ENCODE measurements at regions not wholly inside any gene's neighbourhood (a gene's known extent, or its start where the extent isn't known, plus 50 kb on each side); places are given as distances from the start of the nearest gene placed in this dataset.

DNA sequence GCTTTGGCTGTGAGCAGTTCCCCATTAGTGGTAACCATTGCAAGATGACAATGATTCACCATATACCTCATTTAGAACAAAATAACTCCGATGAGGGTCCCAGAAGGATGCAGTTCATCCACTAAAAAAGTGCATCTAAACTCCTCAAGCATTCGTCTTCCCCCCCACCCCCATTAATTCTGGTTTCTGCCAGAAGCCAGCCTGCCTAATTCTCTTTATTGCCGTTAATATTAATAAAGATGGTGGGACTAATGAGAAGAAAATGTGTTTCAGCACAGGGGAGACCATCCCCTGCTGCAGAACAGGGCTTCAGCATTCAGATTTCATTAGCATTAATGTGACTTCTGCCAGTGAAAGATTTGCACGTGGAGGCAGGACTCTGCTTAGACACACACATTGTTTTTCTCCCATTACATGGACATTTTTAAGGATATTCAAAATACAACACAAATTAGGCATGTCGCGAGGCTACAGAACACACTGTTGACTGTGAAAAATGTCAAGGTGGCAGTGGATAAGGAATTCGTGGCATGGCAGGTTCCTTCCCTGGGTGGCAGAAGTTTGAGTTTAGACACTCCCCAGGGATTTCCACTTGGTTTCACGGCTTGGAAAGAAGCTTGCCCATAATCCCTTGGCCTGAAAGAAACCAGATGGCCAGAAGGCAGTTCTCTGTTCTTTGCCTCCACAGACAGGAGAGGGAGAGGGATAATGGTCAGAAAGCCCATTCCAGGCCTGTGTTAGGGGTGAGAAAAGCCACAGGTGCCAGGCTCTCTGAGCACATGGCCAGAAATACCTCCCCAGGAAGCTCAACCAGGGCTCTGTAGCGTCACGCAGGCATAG lies 236.5 kb downstream of the FOXO1 start:
- TF ChIP-seq, protein P1, sequence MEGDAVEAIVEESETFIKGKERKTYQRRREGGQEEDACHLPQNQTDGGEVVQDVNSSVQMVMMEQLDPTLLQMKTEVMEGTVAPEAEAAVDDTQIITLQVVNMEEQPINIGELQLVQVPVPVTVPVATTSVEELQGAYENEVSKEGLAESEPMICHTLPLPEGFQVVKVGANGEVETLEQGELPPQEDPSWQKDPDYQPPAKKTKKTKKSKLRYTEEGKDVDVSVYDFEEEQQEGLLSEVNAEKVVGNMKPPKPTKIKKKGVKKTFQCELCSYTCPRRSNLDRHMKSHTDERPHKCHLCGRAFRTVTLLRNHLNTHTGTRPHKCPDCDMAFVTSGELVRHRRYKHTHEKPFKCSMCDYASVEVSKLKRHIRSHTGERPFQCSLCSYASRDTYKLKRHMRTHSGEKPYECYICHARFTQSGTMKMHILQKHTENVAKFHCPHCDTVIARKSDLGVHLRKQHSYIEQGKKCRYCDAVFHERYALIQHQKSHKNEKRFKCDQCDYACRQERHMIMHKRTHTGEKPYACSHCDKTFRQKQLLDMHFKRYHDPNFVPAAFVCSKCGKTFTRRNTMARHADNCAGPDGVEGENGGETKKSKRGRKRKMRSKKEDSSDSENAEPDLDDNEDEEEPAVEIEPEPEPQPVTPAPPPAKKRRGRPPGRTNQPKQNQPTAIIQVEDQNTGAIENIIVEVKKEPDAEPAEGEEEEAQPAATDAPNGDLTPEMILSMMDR (IDR thresholded peaks at IDR 0.05; ENCODE audit: insufficient read depth, missing control alignments) = no peak
- no peak for FAIRE-seq

DNA sequence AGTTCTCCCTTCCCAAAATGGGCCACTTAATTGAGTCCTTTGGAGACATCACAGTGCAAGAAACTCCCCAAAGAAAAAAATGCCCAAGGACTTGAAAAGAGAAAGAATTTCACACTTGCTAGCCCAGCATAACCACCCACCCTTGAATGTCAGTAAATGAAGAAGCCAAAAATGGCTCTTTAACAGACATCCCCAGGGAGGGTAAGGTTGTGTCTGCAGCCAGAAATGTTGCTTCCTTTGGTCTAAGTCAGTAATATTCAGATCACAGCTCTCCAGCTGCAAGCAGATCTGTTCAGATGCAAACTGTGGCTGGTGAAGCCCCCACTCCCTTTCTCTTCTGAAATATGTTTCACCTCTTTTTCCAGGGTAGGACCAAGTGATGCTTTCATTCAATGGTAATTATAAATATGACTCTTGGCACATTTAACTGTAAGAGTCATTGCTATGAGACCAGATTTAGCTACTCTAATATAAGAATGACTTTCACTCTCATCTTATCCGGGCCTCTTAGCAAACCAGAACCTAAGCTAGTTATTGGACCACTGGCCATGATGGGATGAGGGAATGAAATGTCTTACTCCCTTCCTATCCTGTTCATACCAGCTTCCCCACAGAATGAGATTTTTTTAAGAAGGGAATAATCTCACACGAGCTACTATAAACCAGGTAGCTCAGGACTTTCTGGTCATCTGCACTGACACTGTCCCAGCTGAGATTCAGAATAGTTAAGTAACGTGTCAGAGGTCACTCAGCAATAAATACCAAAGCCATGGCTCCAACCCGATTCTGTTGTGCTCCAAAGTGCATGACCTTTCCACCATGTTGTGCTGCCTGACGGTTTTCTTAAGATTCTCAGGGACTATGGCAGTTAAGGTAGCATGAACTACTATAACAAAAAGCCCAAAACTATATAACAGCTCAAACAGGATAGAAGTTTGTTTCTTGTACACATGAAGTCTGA lies 234.1 kb downstream of the FOXO1 start:
- DNase-seq (ENCODE audit: insufficient read length, low spot score) = no peak
- FAIRE-seq = no peak
- TF ChIP-seq, protein P1 (IDR thresholded peaks at IDR 0.05; ENCODE audit: insufficient read depth, missing control alignments) = no peak

More for the DNA sequence above, 236.5 kb downstream of the FOXO1 start:
- DNase-seq (ENCODE audit: insufficient read length, low spot score) = no peak

DNA sequence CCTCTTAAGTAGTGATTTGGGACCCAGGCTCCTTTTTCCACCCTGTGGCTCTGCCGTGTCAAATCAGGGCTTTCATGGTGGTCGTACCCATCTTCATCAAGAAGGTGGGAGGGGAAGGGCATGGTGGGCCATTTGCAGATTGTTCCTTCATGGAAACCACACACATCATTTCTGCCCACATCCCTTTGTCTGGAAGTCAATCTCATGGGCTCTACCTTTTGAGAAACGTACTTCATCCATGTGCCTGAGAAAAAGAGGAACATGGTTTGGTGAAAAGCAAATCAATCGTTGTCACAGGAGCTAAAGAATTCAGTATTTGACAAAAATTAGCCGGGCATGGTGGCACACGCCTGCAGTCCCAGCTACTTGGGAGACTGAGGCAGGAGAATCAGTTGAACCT lies 233.4 kb downstream of the FOXO1 start:
- FAIRE-seq = no peak
- DNase-seq (ENCODE audit: insufficient read length, low spot score) = no peak
- TF ChIP-seq, protein P1 (IDR thresholded peaks at IDR 0.05; ENCODE audit: insufficient read depth, missing control alignments) = no peak

DNA sequence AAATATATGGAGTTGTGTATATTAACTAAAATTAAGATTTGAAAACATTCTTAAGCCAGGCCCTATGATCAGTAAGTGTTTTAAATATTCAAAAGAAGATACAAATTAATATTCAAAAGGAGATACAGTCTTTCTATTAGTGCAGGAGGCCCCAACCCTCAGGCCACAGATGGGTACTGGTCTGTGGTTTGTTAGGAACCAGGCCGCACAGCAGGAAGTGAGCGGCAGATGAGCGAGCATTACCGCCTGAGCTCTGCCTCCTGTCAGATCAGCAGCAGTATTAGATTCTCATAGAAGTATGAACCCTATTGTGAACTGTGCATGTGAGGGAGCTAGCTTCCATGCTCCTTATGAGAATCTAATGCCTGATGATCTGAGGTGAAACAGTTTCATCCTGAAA lies 232.9 kb downstream of the FOXO1 start:
- TF ChIP-seq, protein P1 (IDR thresholded peaks at IDR 0.05; ENCODE audit: insufficient read depth, missing control alignments) = no peak
- no peak for DNase-seq (ENCODE audit: insufficient read length, low spot score)
- no peak for FAIRE-seq

DNA sequence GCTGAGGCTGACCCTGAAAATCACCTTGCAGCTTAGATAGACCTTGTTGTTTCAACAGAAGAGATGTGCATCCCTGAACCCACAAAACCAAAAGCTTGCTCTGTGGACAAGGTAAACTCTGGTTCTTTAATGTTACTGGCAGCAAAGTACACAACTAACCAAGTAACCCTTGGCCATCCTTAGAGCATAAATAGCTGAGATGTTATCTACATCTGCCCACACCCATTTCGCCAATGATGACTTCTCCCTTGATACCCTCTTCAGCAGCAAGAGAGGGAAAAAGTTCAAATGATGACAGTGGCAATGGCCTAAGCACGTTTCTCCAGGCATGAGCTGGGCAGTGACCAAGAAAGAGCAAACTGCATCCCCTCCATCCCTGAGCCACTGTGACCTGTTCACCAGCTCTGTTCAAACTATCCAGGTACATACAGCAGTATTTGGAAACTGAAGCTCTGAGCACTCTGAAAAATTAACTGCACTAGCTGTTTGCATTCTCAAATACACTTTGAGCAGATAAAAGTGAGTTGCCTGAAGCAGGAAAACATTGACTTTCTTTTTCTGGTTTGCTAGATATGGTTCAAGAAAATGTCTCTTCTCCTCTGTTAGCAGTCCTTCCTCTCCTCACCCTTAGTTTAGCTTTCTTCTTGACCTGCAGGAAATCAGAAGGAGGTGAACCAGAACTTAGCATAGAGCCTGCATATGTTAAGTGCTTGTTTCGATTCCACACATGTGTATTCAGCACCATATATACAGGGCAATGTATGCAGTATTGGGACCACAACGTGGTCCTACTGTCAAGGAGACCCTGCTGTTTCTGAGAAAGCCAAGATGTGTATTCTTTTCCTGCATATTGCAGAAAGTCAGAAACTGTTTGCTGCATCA lies 231.7 kb downstream of the FOXO1 start:
- FAIRE-seq = no peak
- no peak for DNase-seq (ENCODE audit: insufficient read length, low spot score)
- TF ChIP-seq, protein P1 (IDR thresholded peaks at IDR 0.05; ENCODE audit: insufficient read depth, missing control alignments) = no peak

DNA sequence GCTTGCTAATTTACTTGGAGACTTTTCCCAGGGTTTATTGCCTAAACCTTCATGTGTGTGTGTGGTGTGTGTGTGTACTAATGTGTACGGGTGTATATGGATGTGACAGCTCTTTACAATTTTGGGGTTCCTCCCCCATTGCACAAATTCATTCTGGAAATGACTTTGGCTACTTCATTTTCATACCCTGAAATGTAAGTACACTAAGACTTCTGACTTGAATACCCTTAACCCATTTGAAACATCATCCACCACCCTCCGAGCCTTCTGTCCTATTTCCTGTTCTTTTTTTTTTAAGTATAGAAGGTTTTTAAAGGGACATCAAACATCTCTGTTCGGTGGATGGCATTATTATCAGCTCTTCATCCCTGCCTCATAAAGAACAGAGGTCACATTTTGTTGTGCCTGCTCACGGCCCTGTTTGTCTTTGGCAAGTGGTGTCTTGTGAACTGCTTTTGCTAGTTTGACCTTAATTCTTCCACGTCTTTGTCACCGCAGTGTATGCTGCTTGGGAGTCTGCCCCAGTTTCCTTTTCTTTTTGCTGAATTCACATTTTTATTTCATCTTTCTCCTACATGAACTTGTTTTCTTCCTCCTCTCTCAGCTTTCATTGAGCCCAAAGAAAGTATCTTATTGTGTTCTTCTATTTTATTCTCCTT lies 228.3 kb downstream of the FOXO1 start:
- DNase-seq (ENCODE audit: insufficient read length, low spot score) (no peak), FAIRE-seq (no peak)
- TF ChIP-seq, protein P1 (IDR thresholded peaks at IDR 0.05; ENCODE audit: insufficient read depth, missing control alignments) = no peak

Data from D721Med (cell line).